ENCODE measurements at regions not wholly inside any gene's neighbourhood (a gene's known extent, or its start where the extent isn't known, plus 50 kb on each side); places are given as distances from the start of the nearest gene placed in this dataset.

- TF ChIP-seq, protein P1, sequence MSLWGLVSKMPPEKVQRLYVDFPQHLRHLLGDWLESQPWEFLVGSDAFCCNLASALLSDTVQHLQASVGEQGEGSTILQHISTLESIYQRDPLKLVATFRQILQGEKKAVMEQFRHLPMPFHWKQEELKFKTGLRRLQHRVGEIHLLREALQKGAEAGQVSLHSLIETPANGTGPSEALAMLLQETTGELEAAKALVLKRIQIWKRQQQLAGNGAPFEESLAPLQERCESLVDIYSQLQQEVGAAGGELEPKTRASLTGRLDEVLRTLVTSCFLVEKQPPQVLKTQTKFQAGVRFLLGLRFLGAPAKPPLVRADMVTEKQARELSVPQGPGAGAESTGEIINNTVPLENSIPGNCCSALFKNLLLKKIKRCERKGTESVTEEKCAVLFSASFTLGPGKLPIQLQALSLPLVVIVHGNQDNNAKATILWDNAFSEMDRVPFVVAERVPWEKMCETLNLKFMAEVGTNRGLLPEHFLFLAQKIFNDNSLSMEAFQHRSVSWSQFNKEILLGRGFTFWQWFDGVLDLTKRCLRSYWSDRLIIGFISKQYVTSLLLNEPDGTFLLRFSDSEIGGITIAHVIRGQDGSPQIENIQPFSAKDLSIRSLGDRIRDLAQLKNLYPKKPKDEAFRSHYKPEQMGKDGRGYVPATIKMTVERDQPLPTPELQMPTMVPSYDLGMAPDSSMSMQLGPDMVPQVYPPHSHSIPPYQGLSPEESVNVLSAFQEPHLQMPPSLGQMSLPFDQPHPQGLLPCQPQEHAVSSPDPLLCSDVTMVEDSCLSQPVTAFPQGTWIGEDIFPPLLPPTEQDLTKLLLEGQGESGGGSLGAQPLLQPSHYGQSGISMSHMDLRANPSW (CRISPR knock-in tag; conservative IDR thresholded peaks at IDR 0.05; ENCODE audit: low read depth), result no peak
- TF ChIP-seq CTCF (IDR thresholded peaks at IDR 0.05), result no peak
- TF ChIP-seq, protein P2, sequence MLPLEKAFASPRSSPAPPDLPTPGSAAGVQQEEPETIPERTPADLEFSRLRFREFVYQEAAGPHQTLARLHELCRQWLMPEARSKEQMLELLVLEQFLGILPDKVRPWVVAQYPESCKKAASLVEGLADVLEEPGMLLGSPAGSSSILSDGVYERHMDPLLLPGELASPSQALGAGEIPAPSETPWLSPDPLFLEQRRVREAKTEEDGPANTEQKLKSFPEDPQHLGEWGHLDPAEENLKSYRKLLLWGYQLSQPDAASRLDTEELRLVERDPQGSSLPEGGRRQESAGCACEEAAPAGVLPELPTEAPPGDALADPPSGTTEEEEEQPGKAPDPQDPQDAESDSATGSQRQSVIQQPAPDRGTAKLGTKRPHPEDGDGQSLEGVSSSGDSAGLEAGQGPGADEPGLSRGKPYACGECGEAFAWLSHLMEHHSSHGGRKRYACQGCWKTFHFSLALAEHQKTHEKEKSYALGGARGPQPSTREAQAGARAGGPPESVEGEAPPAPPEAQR (CRISPR knock-in tag; IDR thresholded peaks at IDR 0.05), result no peak
- no peak for TF ChIP-seq GABPB1 (CRISPR knock-in tag; IDR thresholded peaks at IDR 0.05)
- no peak for TF ChIP-seq MAX (CRISPR knock-in tag; IDR thresholded peaks at IDR 0.05)
- no peak for TF ChIP-seq ZNF121 (CRISPR knock-in tag; IDR thresholded peaks at IDR 0.05)
These were observed 452.7 kb downstream of the TSHZ3 start for GRCh38 chr19:30896554-30896953.
